Neuronal stem cell (in vitro differentiated cells): ENCODE measurements at regions not wholly inside any gene's neighbourhood (a gene's known extent, or its start where the extent isn't known, plus 50 kb on each side); places are given as distances from the start of the nearest gene placed in this dataset.

Experiments used
- DNase-seq: peaks from one replicate; pipeline ENCODE4 v3.0.0-alpha.2; 2013; ENCODE audit warnings: low spot score
- H2AFZ ChIP-seq: one replicate; pipeline ENCODE4 v1.6.1; 2013; ENCODE audit warnings: mild to moderate bottlenecking, low read length, inconsistent platforms
- H2AK5ac ChIP-seq: 2 replicates; pipeline ENCODE4 v1.6.1; 2013; ENCODE audit warnings: low read depth, mild to moderate bottlenecking, inconsistent platforms, low read length, moderate library complexity, mixed read lengths
- H2BK120ac ChIP-seq: 2 replicates; pipeline ENCODE4 v1.6.1; 2013; ENCODE audit warnings: low read depth, mild to moderate bottlenecking, inconsistent platforms, low read length, moderate library complexity, mixed read lengths
- H2BK12ac ChIP-seq: one replicate; pipeline ENCODE4 v1.6.1; 2013; ENCODE audit warnings: low read length, inconsistent platforms
- H2BK15ac ChIP-seq: 2 replicates; pipeline ENCODE4 v1.6.1; 2013; ENCODE audit warnings: mild to moderate bottlenecking, low read length, inconsistent platforms, mixed read lengths
- H2BK5ac ChIP-seq: one replicate; pipeline ENCODE4 v1.6.1; 2013; ENCODE audit warnings: inconsistent platforms, mild to moderate bottlenecking, low read length, moderate library complexity
- H3K14ac ChIP-seq: one replicate; pipeline ENCODE4 v1.6.1; 2013; ENCODE audit warnings: low read length, inconsistent platforms
- H3K18ac ChIP-seq: 2 replicates; pipeline ENCODE4 v1.6.1; 2013; ENCODE audit warnings: low read length, inconsistent platforms
- H3K23ac ChIP-seq: 2 replicates; pipeline ENCODE4 v1.6.1; 2013; ENCODE audit warnings: low read depth, mild to moderate bottlenecking, mixed read lengths, low read length, inconsistent platforms; ENCODE audit not compliant: poor library complexity
- H3K27ac ChIP-seq: replicated peaks from 3 replicates; pipeline ENCODE4 v1.5.1; 2013; ENCODE audit warnings: low read length, inconsistent platforms
- H3K27me3 ChIP-seq, 3 experiments: 2 replicates each; pipeline ENCODE4 v1.6.1; 2013; ENCODE audit warnings: low read length in 3 of 3, mild to moderate bottlenecking in 2 of 3, inconsistent platforms in 1 of 3, low read depth in 1 of 3, mixed read lengths in 1 of 3, moderate library complexity in 1 of 3; ENCODE audit not compliant: control insufficient read depth in 3 of 3, insufficient read depth in 3 of 3
- H3K36me3 ChIP-seq, 2 donors: replicated peaks in 1 of 2; 2 replicates each; pipeline ENCODE4 v1.6.1; 2013; ENCODE audit warnings: low read length in 2 of 2; ENCODE audit not compliant: control insufficient read depth in 2 of 2, insufficient read depth in 2 of 2
- H3K4ac ChIP-seq: 2 replicates; pipeline ENCODE4 v1.6.1; 2013; ENCODE audit warnings: inconsistent platforms, mild to moderate bottlenecking, low read length, moderate library complexity
- H3K4me1 ChIP-seq, 2 donors: 1 replicate in 1 of 2; 2 replicates in 1 of 2; pipeline ENCODE4 v1.6.1; 2013; ENCODE audit warnings: low read length in 2 of 2, low read depth in 1 of 2; ENCODE audit not compliant: control insufficient read depth in 2 of 2, insufficient read depth in 1 of 2
- H3K4me2 ChIP-seq: one replicate; pipeline ENCODE4 v1.6.1; 2013; ENCODE audit warnings: mild to moderate bottlenecking, low read length, inconsistent platforms; ENCODE audit not compliant: insufficient read depth, poor library complexity, severe bottlenecking
- H3K4me3 ChIP-seq, 2 donors: 2 replicates each; pipeline ENCODE4 v1.5.1; 2013; ENCODE audit warnings: low read length in 2 of 2, mild to moderate bottlenecking in 2 of 2, inconsistent platforms in 1 of 2, moderate library complexity in 1 of 2
- H3K79me1 ChIP-seq: one replicate; pipeline ENCODE4 v1.6.1; 2013; ENCODE audit warnings: low read depth, mild to moderate bottlenecking, inconsistent platforms, low read length, moderate library complexity
- H3K9ac ChIP-seq: one replicate; pipeline ENCODE4 v1.6.1; 2013; ENCODE audit warnings: mild to moderate bottlenecking, low read depth, low read length, inconsistent platforms; ENCODE audit not compliant: poor library complexity
- H3K9me3 ChIP-seq, 2 donors: replicated peaks in 1 of 2; 2 replicates each; pipeline versions ENCODE3 to v1.6.1; 2013; ENCODE audit warnings: low read length in 2 of 2, mild to moderate bottlenecking in 2 of 2, inconsistent platforms in 1 of 2, low read depth in 1 of 2, mixed read lengths in 1 of 2, moderate library complexity in 1 of 2; ENCODE audit not compliant: control insufficient read depth in 2 of 2, insufficient read depth in 1 of 2
- H4K8ac ChIP-seq: one replicate; pipeline ENCODE4 v1.6.1; 2013; ENCODE audit warnings: low read depth, mild to moderate bottlenecking, inconsistent platforms, low read length, moderate library complexity
- H4K91ac ChIP-seq: one replicate; pipeline ENCODE4 v1.6.1; 2013; ENCODE audit warnings: low read length, low read depth, mild to moderate bottlenecking, inconsistent platforms; ENCODE audit not compliant: poor library complexity
- whole genome bisulfite sequencing, 2 donors: extraction: QIAGEN DNeasy Blood & Tissue Kit; methylation state at CpG; one replicate each; pipeline ENCODE4 v1.1.7; 2013; ENCODE audit warnings: missing lambda C conversion rate in 2 of 2, mixed read lengths in 1 of 2; ENCODE audit not compliant: insufficient read length in 2 of 2, insufficient replicate concordance in 1 of 2; ENCODE audit errors: extremely low coverage in 2 of 2; 5-methylcytosine and 5-hydroxymethylcytosine counted together

- H2BK12ac ChIP-seq = no peak overlapping the region
- no peak for DNase-seq
- peak overlapping the region; percentile 66 for H3K18ac ChIP-seq
- H2BK5ac ChIP-seq = no peak overlapping the region
- no peak overlapping the region for H2AFZ ChIP-seq
- H3K27ac ChIP-seq = no peak overlapping the region
- H3K4me3 ChIP-seq = no peak overlapping the region
- no peak overlapping the region for H2BK15ac ChIP-seq
- no peaks in the 10 kb centered on the region for H3K27me3 ChIP-seq
- H3K4me2 ChIP-seq = no peak overlapping the region
- peak overlapping the region; percentile 40 for H3K4ac ChIP-seq
- peaks cover 0 to 4% of the 10 kb centered on the region in 2 donors for H3K4me1 ChIP-seq
- WGBS, 2 donors = no CpG with 5 or more reads among the region's 14 CpGs
- no peaks in the 10 kb centered on the region for H3K79me1 ChIP-seq
- H2AK5ac ChIP-seq = peak overlapping the region; percentile 44
- no peak overlapping the region for H4K8ac ChIP-seq
- H3K9me3 ChIP-seq = no peaks in the 10 kb centered on the region
- H3K36me3 ChIP-seq = no peaks in the 10 kb centered on the region
- peak overlapping the region; percentile 12 for H3K9ac ChIP-seq
- H4K91ac ChIP-seq = no peak overlapping the region
- peak overlapping the region; percentile 6 for H3K23ac ChIP-seq
- H3K14ac ChIP-seq = peak overlapping the region; percentile 17
- no peak overlapping the region for H2BK120ac ChIP-seq
Observed at GRCh38 chr2:877747-878146, 72.9 kb upstream of the SNTG2 start.

GRCh38 chr2:875687-876615, 74.7 kb upstream of the SNTG2 start:
- Histone ChIP-seq H3K9me3 (no peaks in the 10 kb centered on the region), H3K18ac (no peak overlapping the region), H2AFZ (no peak overlapping the region), H3K27me3 (no peaks in the 10 kb centered on the region), H3K4ac (no peak overlapping the region), H3K4me2 (no peak overlapping the region), H3K27ac (no peak overlapping the region), H2BK12ac (no peak overlapping the region), H3K9ac (no peak overlapping the region), H3K4me1 (peaks cover 0 to under 1% of the 10 kb centered on the region in 2 donors), H4K8ac (peak overlapping the region; percentile 31), H3K79me1 (no peaks in the 10 kb centered on the region), H3K36me3 (no peaks in the 10 kb centered on the region), H3K23ac (peak overlapping the region; percentile 69), H3K4me3 (no peak overlapping the region), H2BK5ac (peak overlapping the region; percentile 59), H2BK120ac (no peak overlapping the region), H4K91ac (peak overlapping the region; percentile 47), H2BK15ac (no peak overlapping the region), H2AK5ac (no peak overlapping the region), H3K14ac (no peak overlapping the region)
- no CpG with 5 or more reads among the region's 23 CpGs for whole genome bisulfite sequencing, 2 donors
- DNase-seq = no peak

- no peak overlapping the region for H2BK5ac ChIP-seq
- H3K4ac ChIP-seq = no peak overlapping the region
- no peak overlapping the region for H3K4me2 ChIP-seq
- H2AK5ac ChIP-seq = peak overlapping the region; percentile 58
- peak overlapping the region; percentile 39 for H2BK15ac ChIP-seq
- DNase-seq = no peak
- no peak overlapping the region for H3K27ac ChIP-seq
- peak overlapping the region; percentile 54 for H3K9ac ChIP-seq
- no peak overlapping the region for H2AFZ ChIP-seq
- peak overlapping the region; percentile 51 for H3K23ac ChIP-seq
- no peaks in the 10 kb centered on the region for H3K36me3 ChIP-seq
- no peaks in the 10 kb centered on the region for H3K9me3 ChIP-seq
- peaks cover 1% of the 10 kb centered on the region for H3K79me1 ChIP-seq
- H2BK120ac ChIP-seq = no peak overlapping the region
- H4K91ac ChIP-seq = no peak overlapping the region
- no peak overlapping the region for H4K8ac ChIP-seq
- no peak overlapping the region for H2BK12ac ChIP-seq
- no CpG with 5 or more reads among the region's 27 CpGs for WGBS, 2 donors
- H3K18ac ChIP-seq = peak overlapping the region; percentile 83
- no peaks in the 10 kb centered on the region for H3K4me1 ChIP-seq
- H3K4me3 ChIP-seq = no peak overlapping the region
- no peaks in the 10 kb centered on the region for H3K27me3 ChIP-seq
- no peak overlapping the region for H3K14ac ChIP-seq
Observed at GRCh38 chr2:873651-874580, 76.7 kb upstream of the SNTG2 start.

GRCh38 chr2:873027-873426, 77.6 kb upstream of the SNTG2 start:
- H3K4me2 ChIP-seq = no peak overlapping the region
- H2BK15ac ChIP-seq = no peak overlapping the region
- no peak overlapping the region for H3K14ac ChIP-seq
- H2BK120ac ChIP-seq = peak overlapping the region; percentile 81
- no peak overlapping the region for H3K23ac ChIP-seq
- H3K9ac ChIP-seq = no peak overlapping the region
- no peak overlapping the region for H3K27ac ChIP-seq
- no peak overlapping the region for H3K18ac ChIP-seq
- H3K4ac ChIP-seq = no peak overlapping the region
- no peak overlapping the region for H2BK12ac ChIP-seq
- no peak overlapping the region for H4K91ac ChIP-seq
- H3K27me3 ChIP-seq = no peaks in the 10 kb centered on the region
- H3K79me1 ChIP-seq = peaks cover 1% of the 10 kb centered on the region
- no peaks in the 10 kb centered on the region for H3K36me3 ChIP-seq
- H3K4me1 ChIP-seq = no peaks in the 10 kb centered on the region
- no CpG with 5 or more reads among the region's 4 CpGs for WGBS, 2 donors
- no peak overlapping the region for H2BK5ac ChIP-seq
- no peak overlapping the region for H3K4me3 ChIP-seq
- no peak overlapping the region for H2AK5ac ChIP-seq
- no peak for DNase-seq
- no peak overlapping the region for H2AFZ ChIP-seq
- H4K8ac ChIP-seq = no peak overlapping the region
- no peaks in the 10 kb centered on the region for H3K9me3 ChIP-seq
